GM12878 (cell line): ENCODE measurements at regions not wholly inside any gene's neighbourhood (a gene's known extent, or its start where the extent isn't known, plus 50 kb on each side); places are given as distances from the start of the nearest gene placed in this dataset.
A peak's percentile ranks its signal among the peaks of the same experiment; 100 is the strongest.

Source experiments
- ATAC-seq: fragments of 200-7000 bp; cut with Tn5 transposase; 3 replicates; pipeline ENCODE4 v1.9.1; 2020; ENCODE audit warnings: mild to moderate bottlenecking, moderate library complexity
- BruUV-seq: library from RNA; stranded (reverse); fragments of 400-500 nt; replicated peaks from 2 replicates; lab custom pipeline; 2021; lab: Mats Ljungman, UMichigan
- CTCF ChIA-PET: fragments of 300-600 bp; sonication (Branson Sonifier 250); formaldehyde crosslinking; extraction: SDS; loops from one replicate; lab custom pipeline; 2021; ENCODE audit warnings: inconsistent platforms; lab: Yijun Ruan, JAX
- POLR2A ChIA-PET: fragments of 350-600 bp; formaldehyde crosslinking; extraction: SDS; loops from one replicate; lab custom pipeline; 2021; ENCODE audit warnings: inconsistent platforms; lab: Charles Lee
- RAD21 ChIA-PET: fragments of 300-600 bp; sonication (Branson Sonifier 250); formaldehyde crosslinking; loops from one replicate; lab custom pipeline; 2023; ENCODE audit warnings: antibody characterized with exemption; ENCODE audit not compliant: unreplicated experiment; lab: Charles Lee
- SMC1A ChIA-PET: fragments of 300-600 bp; sonication (Branson Sonifier 250); formaldehyde crosslinking; loops from one replicate; lab custom pipeline; 2023; ENCODE audit not compliant: unreplicated experiment, uncharacterized antibody; lab: Charles Lee
- DNase-seq: peaks from one replicate; pipeline ENCODE4 v3.0.0-alpha.2; 2011; ENCODE audit warnings: low read depth, low spot score
- FAIRE-seq: peaks from 3 replicates; lab custom pipeline; 2011; peaks lifted over from hg19 to GRCh38; lab: Jason Lieb, UNC
- H2AFZ ChIP-seq: 2 replicates; pipeline ENCODE4 v1.6.0; 2011; ENCODE audit warnings: low read depth, low read length, control low read depth; ENCODE audit not compliant: control insufficient read depth
- H3K27ac ChIP-seq: 2 replicates; pipeline ENCODE4 v1.5.1; 2011; ENCODE audit warnings: control low read depth; ENCODE audit not compliant: control insufficient read depth, insufficient read depth
- H3K27me3 ChIP-seq, 2 experiments: replicated peaks in 1 of 2; 2 replicates each; pipeline versions ENCODE4 v1.6.0 to v1.6.1; 2011; ENCODE audit warnings: low read length in 1 of 2; ENCODE audit not compliant: control insufficient read depth in 2 of 2, insufficient read depth in 2 of 2
- H3K36me3 ChIP-seq, 2 experiments: 2 replicates each; pipeline ENCODE4 v1.5.1; 2011; ENCODE audit warnings: low read length in 1 of 2; ENCODE audit not compliant: control insufficient read depth in 2 of 2, insufficient read depth in 2 of 2
- H3K4me1 ChIP-seq: 2 replicates; pipeline ENCODE4 v1.6.1; 2011; ENCODE audit warnings: mild to moderate bottlenecking, low read length, moderate library complexity, mixed read lengths; ENCODE audit not compliant: control insufficient read depth, insufficient read depth
- H3K4me2 ChIP-seq: 2 replicates; pipeline ENCODE4 v1.6.0; 2011; ENCODE audit warnings: control low read depth; ENCODE audit not compliant: control insufficient read depth, insufficient read depth
- H3K4me3 ChIP-seq: fragments of 200-600 bp; sonication (generic); 2 replicates; pipeline ENCODE4 v1.5.1; 2016
- H3K79me2 ChIP-seq: 2 replicates; pipeline ENCODE4 v1.6.0; 2011; ENCODE audit warnings: low read length; ENCODE audit not compliant: control insufficient read depth, insufficient read depth
- H3K9ac ChIP-seq: 2 replicates; pipeline ENCODE4 v1.8.0; 2011; ENCODE audit warnings: low read length, control low read depth, mixed read lengths; ENCODE audit not compliant: control insufficient read depth, insufficient read depth
- H3K9me3 ChIP-seq: replicated peaks from 3 replicates; pipeline ENCODE4 v1.5.1; 2011; ENCODE audit warnings: mild to moderate bottlenecking, low read length; ENCODE audit not compliant: control insufficient read depth, insufficient read depth
- H4K20me1 ChIP-seq: 2 replicates; pipeline ENCODE4 v1.6.0; 2011; ENCODE audit not compliant: control insufficient read depth, insufficient read depth
- ETV6 ChIP-seq, 2 experiments: fragments of 450-650 bp in 1 of 2; IDR thresholded peaks in 1 of 2; conservative IDR thresholded peaks in 1 of 2; 2 replicates each; pipeline ENCODE4 v1.6.1; 2014; ENCODE audit warnings: antibody characterized with exemption in 1 of 2, borderline replicate concordance in 1 of 2, low read depth in 1 of 2, mild to moderate bottlenecking in 1 of 2, moderate library complexity in 1 of 2
- FOXM1 ChIP-seq: IDR thresholded peaks from 2 replicates; pipeline ENCODE4 v1.6.1; 2012; ENCODE audit warnings: low read depth, mild to moderate bottlenecking, inconsistent platforms, low read length, moderate library complexity
- IRF4 ChIP-seq: IDR thresholded peaks from 2 replicates; pipeline ENCODE4 v1.6.1; 2011; ENCODE audit warnings: low read depth, low read length
- MTA2 ChIP-seq: fragments of 450-650 bp; IDR thresholded peaks from 2 replicates; pipeline ENCODE4 v1.6.1; 2016; ENCODE audit warnings: low read depth, mild to moderate bottlenecking, moderate library complexity
- POLR2AphosphoS2 ChIP-seq: IDR thresholded peaks from 2 replicates; pipeline ENCODE4 v1.6.1; 2011; ENCODE audit warnings: low read depth, mild to moderate bottlenecking, low read length, improper control_type of control experiment, moderate library complexity
- POLR2AphosphoS5 ChIP-seq: IDR thresholded peaks from 2 replicates; pipeline ENCODE4 v1.6.1; 2011; ENCODE audit warnings: mild to moderate bottlenecking, low read length, inconsistent platforms
- RFX5 ChIP-seq: IDR thresholded peaks from 2 replicates; pipeline ENCODE4 v1.6.1; 2011; ENCODE audit warnings: low read depth, low read length, improper control_type of control experiment
- TCF12 ChIP-seq: IDR thresholded peaks from 2 replicates; pipeline ENCODE4 v1.6.1; 2011; ENCODE audit warnings: low read depth, mild to moderate bottlenecking, low read length
- ZNF384 ChIP-seq: IDR thresholded peaks from 2 replicates; pipeline ENCODE4 v1.6.1; 2012; ENCODE audit warnings: low read depth, mild to moderate bottlenecking, low read length, improper control_type of control experiment, borderline replicate concordance
- WGBS: methylation state at CpG from one replicate; pipeline ENCODE4 v1.1.6; 2016; ENCODE audit warnings: low lambda C conversion rate; ENCODE audit not compliant: insufficient replicate concordance, insufficient coverage; ENCODE audit errors: missing lambda C conversion rate; 5-methylcytosine and 5-hydroxymethylcytosine counted together
- in situ Hi-C: fragments of 300-500 bp; cut with MboI; formaldehyde crosslinking; loops from 9 replicates; pipeline ENCODE4 v1.14.3; 2018; ENCODE audit warnings: mixed read lengths
- intact Hi-C: fragments of 100-400 bp; cut with micrococcal nuclease; formaldehyde crosslinking; loops from one replicate; pipeline ENCODE4 v1.14.2; 2022; ENCODE audit not compliant: unreplicated experiment
- TF ChIP-seq, protein P1 (sequence below): IDR thresholded peaks from 2 replicates; pipeline ENCODE4 v1.6.1; 2012; ENCODE audit warnings: improper control_type of control experiment, low read depth, low read length; ENCODE audit not compliant: insufficient replicate concordance
- TF ChIP-seq, protein P2 (sequence below): fragments of 450-650 bp; IDR thresholded peaks from 2 replicates; pipeline ENCODE4 v1.6.1; 2018; ENCODE audit warnings: borderline replicate concordance, mild to moderate bottlenecking; ENCODE audit not compliant: partially characterized antibody
- TF ChIP-seq, protein P3 (sequence below): fragments of 450-650 bp; IDR thresholded peaks from 2 replicates; pipeline ENCODE4 v1.6.1; 2017; ENCODE audit warnings: low read depth, mild to moderate bottlenecking, moderate library complexity

GRCh38 chr10:7484456-7485243, 73.8 kb upstream of the SFMBT2 start:
- CTCF ChIA-PET, result interaction anchor here (0.6 to 1.4 kb wide), 7 partner anchors 9 to 63 kb away, joined by 3 to 9 read pairs (median 4); no protein-coding TSS in a partner anchor
- no peaks in the 10 kb centered on the region for H3K27me3 ChIP-seq
- peak overlapping the region; percentile 53 for H3K4me3 ChIP-seq
- H3K4me2 ChIP-seq, result peak overlapping the region; percentile 89
- H3K79me2 ChIP-seq, result no peaks in the 10 kb centered on the region
- H4K20me1 ChIP-seq, result no peaks in the 10 kb centered on the region
- FAIRE-seq (peak; percentile 75), DNase-seq (peak; percentile 91), ATAC-seq (peak; percentile 81)
- BruUV-seq, result TSS peak; percentile 84
- H3K4me1 ChIP-seq, result peaks cover 47% of the 10 kb centered on the region
- in situ Hi-C loops, result no loop called here
- intact Hi-C loops, result no loop called here
- H3K36me3 ChIP-seq, result no peaks in the 10 kb centered on the region
- peak overlapping the region; percentile 62 for H3K9ac ChIP-seq
- SMC1A ChIA-PET, result interaction anchor here (0.6 to 2.6 kb wide), 15 partner anchors 9 to 1724 kb away, joined by 3 to 21 read pairs (median 5); no protein-coding TSS in a partner anchor
- peak overlapping the region; percentile 74 for H2AFZ ChIP-seq
- H3K9me3 ChIP-seq, result no peaks in the 10 kb centered on the region; the same call in 2 of the 3 replicates
- POLR2A ChIA-PET, result interaction anchor here (0.5 to 1.6 kb wide), 9 partner anchors 8 to 993 kb away, joined by 3 to 12 read pairs (median 5); partner anchors contain the start of gene SFMBT2
- WGBS, result 1% methylated on average over 12 of the region's 12 CpGs
- H3K27ac ChIP-seq, result peak overlapping the region; percentile 75
- RAD21 ChIA-PET, result interaction anchor here (1.0 to 3.7 kb wide), 11 partner anchors 8 to 76 kb away, joined by 3 to 23 read pairs (median 8); no protein-coding TSS in a partner anchor
- TF ChIP-seq, protein P1, sequence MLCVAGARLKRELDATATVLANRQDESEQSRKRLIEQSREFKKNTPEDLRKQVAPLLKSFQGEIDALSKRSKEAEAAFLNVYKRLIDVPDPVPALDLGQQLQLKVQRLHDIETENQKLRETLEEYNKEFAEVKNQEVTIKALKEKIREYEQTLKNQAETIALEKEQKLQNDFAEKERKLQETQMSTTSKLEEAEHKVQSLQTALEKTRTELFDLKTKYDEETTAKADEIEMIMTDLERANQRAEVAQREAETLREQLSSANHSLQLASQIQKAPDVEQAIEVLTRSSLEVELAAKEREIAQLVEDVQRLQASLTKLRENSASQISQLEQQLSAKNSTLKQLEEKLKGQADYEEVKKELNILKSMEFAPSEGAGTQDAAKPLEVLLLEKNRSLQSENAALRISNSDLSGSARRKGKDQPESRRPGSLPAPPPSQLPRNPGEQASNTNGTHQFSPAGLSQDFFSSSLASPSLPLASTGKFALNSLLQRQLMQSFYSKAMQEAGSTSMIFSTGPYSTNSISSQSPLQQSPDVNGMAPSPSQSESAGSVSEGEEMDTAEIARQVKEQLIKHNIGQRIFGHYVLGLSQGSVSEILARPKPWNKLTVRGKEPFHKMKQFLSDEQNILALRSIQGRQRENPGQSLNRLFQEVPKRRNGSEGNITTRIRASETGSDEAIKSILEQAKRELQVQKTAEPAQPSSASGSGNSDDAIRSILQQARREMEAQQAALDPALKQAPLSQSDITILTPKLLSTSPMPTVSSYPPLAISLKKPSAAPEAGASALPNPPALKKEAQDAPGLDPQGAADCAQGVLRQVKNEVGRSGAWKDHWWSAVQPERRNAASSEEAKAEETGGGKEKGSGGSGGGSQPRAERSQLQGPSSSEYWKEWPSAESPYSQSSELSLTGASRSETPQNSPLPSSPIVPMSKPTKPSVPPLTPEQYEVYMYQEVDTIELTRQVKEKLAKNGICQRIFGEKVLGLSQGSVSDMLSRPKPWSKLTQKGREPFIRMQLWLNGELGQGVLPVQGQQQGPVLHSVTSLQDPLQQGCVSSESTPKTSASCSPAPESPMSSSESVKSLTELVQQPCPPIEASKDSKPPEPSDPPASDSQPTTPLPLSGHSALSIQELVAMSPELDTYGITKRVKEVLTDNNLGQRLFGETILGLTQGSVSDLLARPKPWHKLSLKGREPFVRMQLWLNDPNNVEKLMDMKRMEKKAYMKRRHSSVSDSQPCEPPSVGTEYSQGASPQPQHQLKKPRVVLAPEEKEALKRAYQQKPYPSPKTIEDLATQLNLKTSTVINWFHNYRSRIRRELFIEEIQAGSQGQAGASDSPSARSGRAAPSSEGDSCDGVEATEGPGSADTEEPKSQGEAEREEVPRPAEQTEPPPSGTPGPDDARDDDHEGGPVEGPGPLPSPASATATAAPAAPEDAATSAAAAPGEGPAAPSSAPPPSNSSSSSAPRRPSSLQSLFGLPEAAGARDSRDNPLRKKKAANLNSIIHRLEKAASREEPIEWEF, result no peak
- 0 out of 2 replicates have a peak, but pooled peaks have one; percentile 30 for TF ChIP-seq POLR2AphosphoS2
- TF ChIP-seq TCF12, result no peak
- TF ChIP-seq ZNF384, result peak; percentile 33; the same call in 1 of the 2 replicates
- TF ChIP-seq, protein P2, sequence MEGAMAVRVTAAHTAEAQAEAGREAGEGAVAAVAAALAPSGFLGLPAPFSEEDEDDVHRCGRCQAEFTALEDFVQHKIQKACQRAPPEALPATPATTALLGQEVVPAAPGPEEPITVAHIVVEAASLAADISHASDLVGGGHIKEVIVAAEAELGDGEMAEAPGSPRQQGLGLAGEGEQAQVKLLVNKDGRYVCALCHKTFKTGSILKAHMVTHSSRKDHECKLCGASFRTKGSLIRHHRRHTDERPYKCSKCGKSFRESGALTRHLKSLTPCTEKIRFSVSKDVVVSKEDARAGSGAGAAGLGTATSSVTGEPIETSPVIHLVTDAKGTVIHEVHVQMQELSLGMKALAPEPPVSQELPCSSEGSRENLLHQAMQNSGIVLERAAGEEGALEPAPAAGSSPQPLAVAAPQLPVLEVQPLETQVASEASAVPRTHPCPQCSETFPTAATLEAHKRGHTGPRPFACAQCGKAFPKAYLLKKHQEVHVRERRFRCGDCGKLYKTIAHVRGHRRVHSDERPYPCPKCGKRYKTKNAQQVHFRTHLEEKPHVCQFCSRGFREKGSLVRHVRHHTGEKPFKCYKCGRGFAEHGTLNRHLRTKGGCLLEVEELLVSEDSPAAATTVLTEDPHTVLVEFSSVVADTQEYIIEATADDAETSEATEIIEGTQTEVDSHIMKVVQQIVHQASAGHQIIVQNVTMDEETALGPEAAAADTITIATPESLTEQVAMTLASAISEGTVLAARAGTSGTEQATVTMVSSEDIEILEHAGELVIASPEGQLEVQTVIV, result peak; percentile 15
- 0 out of 2 replicates have a peak, but pooled peaks have one; percentile 16 for TF ChIP-seq RFX5
- TF ChIP-seq, protein P3, sequence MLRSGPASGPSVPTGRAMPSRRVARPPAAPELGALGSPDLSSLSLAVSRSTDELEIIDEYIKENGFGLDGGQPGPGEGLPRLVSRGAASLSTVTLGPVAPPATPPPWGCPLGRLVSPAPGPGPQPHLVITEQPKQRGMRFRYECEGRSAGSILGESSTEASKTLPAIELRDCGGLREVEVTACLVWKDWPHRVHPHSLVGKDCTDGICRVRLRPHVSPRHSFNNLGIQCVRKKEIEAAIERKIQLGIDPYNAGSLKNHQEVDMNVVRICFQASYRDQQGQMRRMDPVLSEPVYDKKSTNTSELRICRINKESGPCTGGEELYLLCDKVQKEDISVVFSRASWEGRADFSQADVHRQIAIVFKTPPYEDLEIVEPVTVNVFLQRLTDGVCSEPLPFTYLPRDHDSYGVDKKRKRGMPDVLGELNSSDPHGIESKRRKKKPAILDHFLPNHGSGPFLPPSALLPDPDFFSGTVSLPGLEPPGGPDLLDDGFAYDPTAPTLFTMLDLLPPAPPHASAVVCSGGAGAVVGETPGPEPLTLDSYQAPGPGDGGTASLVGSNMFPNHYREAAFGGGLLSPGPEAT, result peak; percentile 83; the same call in 1 of the 2 replicates
- TF ChIP-seq POLR2AphosphoS5, result 0 out of 2 replicates have a peak, but pooled peaks have one; percentile 29
- peak; percentile 65; the same call in 1 of the 2 replicates for TF ChIP-seq FOXM1
- peak; percentile 96 for TF ChIP-seq MTA2
- peak in 1 of 2 experiments; percentile 67; a peak in 2 of 4 replicates for TF ChIP-seq ETV6 (conservative IDR thresholded peaks at IDR 0.05 in 1 of 2, IDR thresholded peaks at IDR 0.05 in 1 of 2; ENCODE audit: borderline replicate concordance in 1 of 2, low read depth in 1 of 2)
- peak; percentile 37; the same call in 1 of the 2 replicates for TF ChIP-seq IRF4
